ENCODE measurements at regions not wholly inside any gene's neighbourhood (a gene's known extent, or its start where the extent isn't known, plus 50 kb on each side); places are given as distances from the start of the nearest gene placed in this dataset.

DNA sequence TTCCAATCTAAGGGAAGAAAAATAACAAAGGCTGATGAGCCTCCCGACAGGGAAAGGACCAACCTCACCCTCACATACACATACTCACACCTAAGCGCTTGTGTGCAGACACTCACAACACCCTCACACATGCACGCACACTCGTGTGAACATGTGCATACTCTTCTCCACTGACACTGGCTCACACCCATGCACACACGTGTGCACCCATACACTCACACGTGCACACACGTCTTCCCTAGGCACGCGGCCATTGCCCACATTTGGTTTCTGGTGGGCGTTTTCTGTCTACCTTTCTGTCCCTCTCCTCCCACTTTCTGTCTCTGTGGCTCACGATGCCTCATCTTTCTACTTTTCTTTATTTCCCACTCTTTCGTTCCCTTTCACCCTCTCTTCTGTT is 169.7 kb upstream of the MVB12B start:
- H3K27ac Mint-ChIP-seq = no peak overlapping the region
- intact Hi-C loops (cut with micrococcal nuclease) = no loop called here
- H3K4me3 Mint-ChIP-seq (ENCODE audit: low read depth) = no peak overlapping the region
- no peaks in the 10 kb centered on the region for H3K9me3 Mint-ChIP-seq
- H3K27me3 Mint-ChIP-seq (ENCODE audit: low read depth) = no peaks in the 10 kb centered on the region
- no peaks in the 10 kb centered on the region for H3K36me3 Mint-ChIP-seq (ENCODE audit: low read depth)
- DNase-seq (ENCODE audit: low spot score) = no peak
- no peaks in the 10 kb centered on the region for H3K4me1 Mint-ChIP-seq (ENCODE audit: low read depth)

DNA sequence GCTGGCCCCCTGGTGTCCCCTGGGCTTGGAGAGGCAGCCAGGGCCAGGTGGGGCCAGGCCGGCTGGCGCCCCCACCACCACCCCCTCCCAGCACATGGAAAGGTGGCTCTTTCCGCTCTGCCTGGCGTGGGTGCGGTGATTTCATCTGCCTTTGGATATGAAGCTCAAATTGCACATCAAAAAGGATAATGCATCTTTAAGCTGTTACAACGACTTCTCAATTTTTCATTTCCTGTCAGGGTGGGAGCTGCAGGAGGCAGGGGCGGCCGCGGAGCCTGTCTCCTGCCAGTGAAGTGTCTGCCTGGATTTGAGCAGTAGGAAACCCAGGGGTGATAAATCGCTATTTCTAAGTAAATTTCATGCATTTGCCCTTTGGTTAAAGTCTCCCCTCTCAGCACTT is 169.2 kb upstream of the MVB12B start:
- intact Hi-C loops (cut with micrococcal nuclease) = no loop called here
- no peaks in the 10 kb centered on the region for H3K27me3 Mint-ChIP-seq (ENCODE audit: low read depth)
- no peak for DNase-seq (ENCODE audit: low spot score)
- H3K36me3 Mint-ChIP-seq (ENCODE audit: low read depth) = no peaks in the 10 kb centered on the region
- no peak overlapping the region for H3K4me3 Mint-ChIP-seq (ENCODE audit: low read depth)
- no peaks in the 10 kb centered on the region for H3K4me1 Mint-ChIP-seq (ENCODE audit: low read depth)
- H3K27ac Mint-ChIP-seq = no peak overlapping the region
- no peaks in the 10 kb centered on the region for H3K9me3 Mint-ChIP-seq

- H3K27me3 Mint-ChIP-seq (ENCODE audit: low read depth) = no peaks in the 10 kb centered on the region
- no peaks in the 10 kb centered on the region for H3K4me1 Mint-ChIP-seq (ENCODE audit: low read depth)
- no peak overlapping the region for H3K27ac Mint-ChIP-seq
- no peaks in the 10 kb centered on the region for H3K36me3 Mint-ChIP-seq (ENCODE audit: low read depth)
- H3K9me3 Mint-ChIP-seq = no peaks in the 10 kb centered on the region
- no peak overlapping the region for H3K4me3 Mint-ChIP-seq (ENCODE audit: low read depth)
- intact Hi-C loops (cut with micrococcal nuclease) = no loop called here
- DNase-seq (ENCODE audit: low spot score) = no peak
These were observed 168.6 kb upstream of the MVB12B start for GRCh38 chr9:126157826-126158587.

GRCh38 chr9:126158588-126159429 is 167.8 kb upstream of the MVB12B start:
- Mint-ChIP-seq H3K9me3 (no peaks in the 10 kb centered on the region), H3K27me3 (ENCODE audit: low read depth) (no peaks in the 10 kb centered on the region), H3K36me3 (ENCODE audit: low read depth) (no peaks in the 10 kb centered on the region), H3K27ac (no peak overlapping the region), H3K4me1 (ENCODE audit: low read depth) (no peaks in the 10 kb centered on the region), H3K4me3 (ENCODE audit: low read depth) (no peak overlapping the region)
- intact Hi-C loops (cut with micrococcal nuclease) = no loop called here
- no peak for DNase-seq (ENCODE audit: low spot score)

GRCh38 chr9:126159430-126160060 is 167.1 kb upstream of the MVB12B start:
- intact Hi-C loops (cut with micrococcal nuclease) = no loop called here
- H3K27ac Mint-ChIP-seq = no peak overlapping the region
- no peak for DNase-seq (ENCODE audit: low spot score)
- H3K36me3 Mint-ChIP-seq (ENCODE audit: low read depth) = no peaks in the 10 kb centered on the region
- no peaks in the 10 kb centered on the region for H3K4me1 Mint-ChIP-seq (ENCODE audit: low read depth)
- no peaks in the 10 kb centered on the region for H3K27me3 Mint-ChIP-seq (ENCODE audit: low read depth)
- H3K4me3 Mint-ChIP-seq (ENCODE audit: low read depth) = no peak overlapping the region
- no peaks in the 10 kb centered on the region for H3K9me3 Mint-ChIP-seq

GRCh38 chr9:126160067-126160853 is 166.4 kb upstream of the MVB12B start:
- no peak for DNase-seq (ENCODE audit: low spot score)
- intact Hi-C loops (cut with micrococcal nuclease) = no loop called here
- H3K27ac Mint-ChIP-seq = no peak overlapping the region
- no peaks in the 10 kb centered on the region for H3K9me3 Mint-ChIP-seq
- H3K4me1 Mint-ChIP-seq (ENCODE audit: low read depth) = no peaks in the 10 kb centered on the region
- H3K27me3 Mint-ChIP-seq (ENCODE audit: low read depth) = no peaks in the 10 kb centered on the region
- no peak overlapping the region for H3K4me3 Mint-ChIP-seq (ENCODE audit: low read depth)
- no peaks in the 10 kb centered on the region for H3K36me3 Mint-ChIP-seq (ENCODE audit: low read depth)

- Mint-ChIP-seq H3K9me3 (no peaks in the 10 kb centered on the region), H3K4me3 (ENCODE audit: low read depth) (no peak overlapping the region), H3K4me1 (ENCODE audit: low read depth) (no peaks in the 10 kb centered on the region), H3K36me3 (ENCODE audit: low read depth) (no peaks in the 10 kb centered on the region), H3K27me3 (ENCODE audit: low read depth) (no peaks in the 10 kb centered on the region), H3K27ac (no peak overlapping the region)
- no peak for DNase-seq (ENCODE audit: low spot score)
- intact Hi-C loops (cut with micrococcal nuclease) = no loop called here
These were observed 165.7 kb upstream of the MVB12B start for GRCh38 chr9:126160854-126161329.

DNA sequence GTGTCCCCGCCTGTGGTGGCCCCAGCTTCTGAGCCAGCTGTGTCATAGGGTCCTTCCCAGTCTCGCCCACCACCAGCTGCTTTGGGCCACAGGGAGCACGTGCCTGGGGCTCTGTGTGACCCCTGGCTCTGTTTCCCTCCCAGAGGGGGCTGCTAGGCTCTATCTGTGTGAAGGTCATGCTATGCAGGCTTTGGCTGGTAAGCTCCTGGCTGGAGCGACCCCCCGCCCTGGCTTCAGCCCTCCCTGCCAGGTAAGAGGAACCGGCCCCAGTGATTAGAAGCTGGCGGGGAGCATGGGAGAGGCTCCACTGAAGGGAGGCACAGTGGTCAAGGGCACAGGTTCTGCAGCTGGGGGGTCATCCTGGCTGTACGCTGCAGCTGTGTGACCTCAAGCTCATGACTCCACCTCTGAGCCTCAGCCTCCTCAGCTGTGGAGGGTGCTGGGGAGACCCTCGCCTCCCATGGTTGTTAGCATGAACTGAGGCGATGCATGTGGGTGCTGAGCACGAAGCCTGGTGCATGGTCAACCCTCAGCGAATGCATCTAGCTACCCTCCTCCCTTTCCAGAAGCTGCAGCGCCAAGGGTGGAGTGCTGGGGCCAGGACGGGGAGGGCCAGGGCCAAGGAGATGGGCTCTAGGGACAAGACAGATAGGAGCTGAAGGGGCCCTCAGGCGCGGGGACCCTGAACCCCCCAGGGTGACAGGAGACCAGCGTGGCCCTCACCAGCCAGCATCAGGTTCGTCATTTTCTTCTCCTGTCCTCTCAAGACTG is 163.8 kb upstream of the MVB12B start:
- Mint-ChIP-seq H3K4me1 (ENCODE audit: low read depth) (no peaks in the 10 kb centered on the region), H3K27me3 (ENCODE audit: low read depth) (peaks cover 7% of the 10 kb centered on the region), H3K36me3 (ENCODE audit: low read depth) (no peaks in the 10 kb centered on the region), H3K4me3 (ENCODE audit: low read depth) (no peak overlapping the region), H3K9me3 (no peaks in the 10 kb centered on the region), H3K27ac (no peak overlapping the region)
- intact Hi-C loops (cut with micrococcal nuclease) = no loop called here
- no peak for DNase-seq (ENCODE audit: low spot score)

DNA sequence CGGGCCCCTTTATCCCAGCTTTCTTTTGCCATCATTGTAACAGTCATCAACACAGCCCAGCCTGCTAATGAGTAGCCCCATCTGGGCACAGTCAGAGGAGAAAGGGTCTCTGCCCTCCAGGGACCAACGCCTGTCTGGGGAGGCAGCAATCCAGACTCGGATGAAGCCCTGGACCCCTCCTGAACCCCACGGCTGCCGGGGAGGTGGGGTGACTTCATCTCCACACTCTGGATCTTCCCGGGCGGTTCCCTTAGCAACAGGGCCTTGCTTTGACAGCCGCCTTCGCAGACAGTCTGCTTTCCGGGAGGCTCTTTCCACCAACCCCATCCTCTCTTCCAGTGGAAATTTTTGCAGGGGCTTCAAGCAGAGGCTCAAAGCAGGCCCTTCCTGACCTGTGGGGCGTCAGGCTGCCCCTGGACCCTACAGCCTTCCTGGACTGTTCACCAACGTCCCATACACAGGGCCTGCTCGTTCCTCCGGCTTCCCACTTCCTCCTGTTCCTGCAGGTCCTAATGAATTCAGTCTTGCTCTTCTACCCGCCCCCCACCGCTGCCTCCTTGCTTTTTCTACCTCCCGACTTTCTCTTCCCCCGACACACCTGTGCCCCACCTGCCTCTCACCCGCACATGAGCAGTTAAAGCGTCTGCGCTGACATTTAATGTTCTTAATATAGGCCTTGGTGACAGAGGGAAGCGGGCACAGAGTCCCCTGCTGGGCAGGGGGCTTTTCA is 161.7 kb upstream of the MVB12B start:
- Mint-ChIP-seq H3K9me3 (no peaks in the 10 kb centered on the region), H3K36me3 (ENCODE audit: low read depth) (no peaks in the 10 kb centered on the region), H3K27ac (no peak overlapping the region), H3K27me3 (ENCODE audit: low read depth) (peaks cover 8% of the 10 kb centered on the region), H3K4me1 (ENCODE audit: low read depth) (no peaks in the 10 kb centered on the region), H3K4me3 (ENCODE audit: low read depth) (no peak overlapping the region)
- DNase-seq (ENCODE audit: low spot score) = no peak
- intact Hi-C loops (cut with micrococcal nuclease) = no loop called here

GRCh38 chr9:126165755-126166154 is 160.9 kb upstream of the MVB12B start:
- Mint-ChIP-seq H3K27me3 (ENCODE audit: low read depth) (peaks cover 8% of the 10 kb centered on the region), H3K9me3 (no peaks in the 10 kb centered on the region), H3K4me1 (ENCODE audit: low read depth) (no peaks in the 10 kb centered on the region), H3K27ac (no peak overlapping the region), H3K4me3 (ENCODE audit: low read depth) (no peak overlapping the region), H3K36me3 (ENCODE audit: low read depth) (no peaks in the 10 kb centered on the region)
- intact Hi-C loops (cut with micrococcal nuclease) = no loop called here
- DNase-seq (ENCODE audit: low spot score) = no peak

GRCh38 chr9:126166291-126166690 is 160.3 kb upstream of the MVB12B start:
- H3K27me3 Mint-ChIP-seq (ENCODE audit: low read depth) = peaks cover 8% of the 10 kb centered on the region
- no peaks in the 10 kb centered on the region for H3K36me3 Mint-ChIP-seq (ENCODE audit: low read depth)
- no peaks in the 10 kb centered on the region for H3K4me1 Mint-ChIP-seq (ENCODE audit: low read depth)
- no peak for DNase-seq (ENCODE audit: low spot score)
- intact Hi-C loops (cut with micrococcal nuclease) = no loop called here
- H3K9me3 Mint-ChIP-seq = no peaks in the 10 kb centered on the region
- H3K27ac Mint-ChIP-seq = no peak overlapping the region
- H3K4me3 Mint-ChIP-seq (ENCODE audit: low read depth) = no peak overlapping the region

Data from activated T-helper 2 cell treated with anti-CD3 and anti-CD28 coated beads, Interferon-gamma antibody, Interleukin-2, Interleukin-4, amounts not matched to agents 10 μg/mL and 5 μg/mL and 100 μg/mL, durations not matched to agents 14 hours and 24 hours and 36 hours (primary cell).